Left ventricle myocardium inferior (tissue), 1 donor: ENCODE measurements at regions not wholly inside any gene's neighbourhood (a gene's known extent, or its start where the extent isn't known, plus 50 kb on each side); places are given as distances from the start of the nearest gene placed in this dataset.
A peak's percentile ranks its signal among the peaks of the same experiment; 100 is the strongest.

Source experiments
- DNase-seq: peaks from one replicate; pipeline ENCODE4 v3.0.0-alpha.2; 2020
- H3K27ac ChIP-seq: fragments of 200-600 bp; replicated peaks from 2 replicates; pipeline ENCODE4 v1.8.0; 2021
- H3K27me3 ChIP-seq: fragments of 200-600 bp; 2 replicates; pipeline ENCODE4 v1.8.0; 2021; ENCODE audit warnings: low read depth
- H3K36me3 ChIP-seq: fragments of 200-600 bp; 2 replicates; pipeline ENCODE4 v1.8.0; 2021
- H3K4me1 ChIP-seq: fragments of 200-600 bp; 2 replicates; pipeline ENCODE4 v1.8.0; 2021
- H3K4me3 ChIP-seq: fragments of 200-600 bp; 2 replicates; pipeline ENCODE4 v1.8.0; 2021; ENCODE audit warnings: mild to moderate bottlenecking, moderate library complexity
- H3K9me3 ChIP-seq: fragments of 200-600 bp; replicated peaks from 2 replicates; pipeline ENCODE4 v1.8.0; 2021
- intact Hi-C: fragments of 100-400 bp; cut with micrococcal nuclease; formaldehyde crosslinking; loops from one replicate; pipeline ENCODE4 v1.11.0; 2022
- TF ChIP-seq, protein P1 (sequence below): fragments of 200-600 bp; IDR thresholded peaks from 2 replicates; pipeline ENCODE4 v1.8.0; 2021; ENCODE audit warnings: antibody characterized with exemption, mild to moderate bottlenecking, borderline replicate concordance
- donor health status: DM: no; HTN: yes; CAD: no; lungs with severe emphysema.

DNA sequence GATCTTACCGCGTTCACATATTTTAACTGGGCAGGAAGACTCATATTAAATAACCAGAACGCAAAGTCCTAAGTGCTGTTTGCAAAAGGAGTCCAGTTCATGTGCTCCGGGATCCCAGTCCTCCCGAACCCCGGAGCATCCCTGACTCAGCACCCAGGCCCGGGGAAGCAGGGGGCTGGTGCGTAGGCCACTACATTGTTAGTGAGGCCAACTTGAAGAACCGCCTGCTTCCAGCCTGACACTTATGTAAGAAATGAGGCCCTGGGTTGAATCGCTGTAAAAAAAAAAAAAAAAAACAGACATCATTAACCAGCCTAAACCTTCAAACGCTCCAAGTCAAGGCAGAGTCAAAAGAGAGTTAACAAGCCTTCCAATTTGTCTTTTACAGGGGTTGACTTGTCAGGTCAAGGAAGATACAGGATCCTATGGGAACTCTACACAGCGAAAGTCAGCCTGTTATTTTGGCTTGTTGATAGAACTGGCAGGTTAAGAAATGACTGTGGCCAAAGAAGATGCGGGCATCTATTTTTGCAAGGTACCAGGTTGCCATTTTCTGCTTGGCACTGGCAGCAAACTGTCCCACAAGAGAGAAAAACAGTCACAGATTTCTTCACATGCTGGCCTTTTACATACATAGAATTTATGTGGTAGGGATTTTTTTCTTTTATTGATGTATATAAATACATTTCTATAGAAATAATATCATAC is 93.3 kb downstream of the ACTL7B start:
- Histone ChIP-seq H3K36me3 (no peaks in the 10 kb centered on the region), H3K9me3 (no peaks in the 10 kb centered on the region), H3K4me3 (no peak overlapping the region), H3K27ac (no peak overlapping the region), H3K4me1 (peaks cover 7% of the 10 kb centered on the region), H3K27me3 (no peaks in the 10 kb centered on the region)
- TF ChIP-seq, protein P1, sequence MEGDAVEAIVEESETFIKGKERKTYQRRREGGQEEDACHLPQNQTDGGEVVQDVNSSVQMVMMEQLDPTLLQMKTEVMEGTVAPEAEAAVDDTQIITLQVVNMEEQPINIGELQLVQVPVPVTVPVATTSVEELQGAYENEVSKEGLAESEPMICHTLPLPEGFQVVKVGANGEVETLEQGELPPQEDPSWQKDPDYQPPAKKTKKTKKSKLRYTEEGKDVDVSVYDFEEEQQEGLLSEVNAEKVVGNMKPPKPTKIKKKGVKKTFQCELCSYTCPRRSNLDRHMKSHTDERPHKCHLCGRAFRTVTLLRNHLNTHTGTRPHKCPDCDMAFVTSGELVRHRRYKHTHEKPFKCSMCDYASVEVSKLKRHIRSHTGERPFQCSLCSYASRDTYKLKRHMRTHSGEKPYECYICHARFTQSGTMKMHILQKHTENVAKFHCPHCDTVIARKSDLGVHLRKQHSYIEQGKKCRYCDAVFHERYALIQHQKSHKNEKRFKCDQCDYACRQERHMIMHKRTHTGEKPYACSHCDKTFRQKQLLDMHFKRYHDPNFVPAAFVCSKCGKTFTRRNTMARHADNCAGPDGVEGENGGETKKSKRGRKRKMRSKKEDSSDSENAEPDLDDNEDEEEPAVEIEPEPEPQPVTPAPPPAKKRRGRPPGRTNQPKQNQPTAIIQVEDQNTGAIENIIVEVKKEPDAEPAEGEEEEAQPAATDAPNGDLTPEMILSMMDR, result no peak
- intact Hi-C loops, result no loop called here
- DNase-seq, result no peak

DNA sequence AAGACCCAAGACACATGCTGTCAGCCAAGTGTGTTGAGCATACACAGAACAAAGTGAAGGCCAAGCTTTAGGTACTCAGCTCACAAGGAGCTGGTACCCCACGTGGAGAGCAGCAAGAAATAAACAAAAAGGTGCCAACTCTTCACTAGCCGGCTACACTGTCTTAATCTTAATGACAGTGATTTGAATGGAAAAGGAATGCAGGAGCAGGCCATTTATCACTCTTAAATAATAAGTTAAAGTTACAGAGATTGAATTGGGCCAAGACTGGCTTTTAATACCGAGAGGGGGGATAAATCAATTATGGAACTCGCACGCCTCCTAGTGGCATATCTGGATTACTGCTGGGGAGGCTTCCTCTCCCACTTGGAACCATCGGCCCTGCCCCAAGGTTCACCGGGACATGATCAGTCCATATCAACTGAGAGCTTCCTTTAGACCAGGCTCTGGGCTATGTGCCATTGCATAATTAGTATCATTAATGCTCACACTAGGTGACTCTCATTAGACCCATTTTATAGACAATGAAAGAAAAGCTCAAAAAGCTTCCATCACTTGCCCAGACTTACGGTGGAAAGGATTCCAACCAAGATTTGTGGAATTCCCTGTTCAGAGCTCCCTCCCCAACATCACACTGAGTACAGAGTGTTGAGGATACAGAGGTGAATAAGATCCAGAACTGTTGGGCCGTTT is 94.0 kb downstream of the ACTL7B start:
- intact Hi-C loops, result no loop called here
- H3K4me3 ChIP-seq, result no peak overlapping the region
- no peak overlapping the region for H3K27ac ChIP-seq
- H3K9me3 ChIP-seq, result no peaks in the 10 kb centered on the region
- no peaks in the 10 kb centered on the region for H3K27me3 ChIP-seq
- no peaks in the 10 kb centered on the region for H3K36me3 ChIP-seq
- TF ChIP-seq, protein P1, result peak; percentile 95
- H3K4me1 ChIP-seq, result peaks cover 7% of the 10 kb centered on the region
- DNase-seq, result peak; percentile 28

DNA sequence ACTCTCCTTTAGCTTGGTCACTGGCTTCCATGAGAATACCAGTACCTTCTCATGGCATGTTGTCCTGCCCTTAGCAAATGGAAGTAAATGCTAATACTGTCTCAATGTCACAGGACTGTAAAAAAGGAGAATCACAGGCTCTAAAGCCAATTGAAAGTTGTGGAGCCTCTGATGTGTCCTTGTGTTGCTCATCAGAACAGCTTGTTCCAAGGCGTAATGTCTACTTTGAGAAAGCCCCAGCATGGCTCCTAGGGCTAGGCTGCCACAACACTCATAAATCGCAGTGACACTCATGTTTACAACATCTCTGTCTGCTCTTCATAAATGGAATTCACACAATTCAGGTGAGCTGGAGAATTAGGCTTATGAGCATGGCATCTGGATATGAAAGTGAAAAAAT is 94.9 kb downstream of the ACTL7B start:
- Histone ChIP-seq H3K27ac (no peak overlapping the region), H3K4me3 (no peak overlapping the region), H3K4me1 (peaks cover 7% of the 10 kb centered on the region), H3K27me3 (peaks cover 1% of the 10 kb centered on the region), H3K36me3 (no peaks in the 10 kb centered on the region), H3K9me3 (no peaks in the 10 kb centered on the region)
- DNase-seq, result no peak
- intact Hi-C loops, result no loop called here
- TF ChIP-seq, protein P1, result no peak

DNA sequence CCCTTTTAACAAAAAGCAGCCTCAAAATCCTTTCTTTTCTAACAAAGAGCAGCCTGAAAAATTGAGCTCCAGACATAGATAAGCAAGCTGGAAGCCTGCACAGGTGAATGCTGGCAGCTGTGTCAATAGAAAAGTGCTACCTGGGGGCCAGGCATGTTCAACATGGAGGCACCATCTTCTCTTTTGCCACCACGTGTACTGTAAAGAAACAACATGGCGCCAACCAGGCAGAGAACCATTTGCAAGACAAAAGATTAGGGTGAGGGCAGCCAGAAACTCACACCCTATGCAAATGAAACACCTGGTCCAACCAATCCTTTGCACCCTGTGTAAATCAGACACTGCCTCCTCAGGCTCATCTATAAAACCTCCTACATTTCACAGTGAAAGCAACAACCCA is 96.0 kb downstream of the ACTL7B start:
- TF ChIP-seq, protein P1, result no peak
- peaks cover 10% of the 10 kb centered on the region for H3K27me3 ChIP-seq
- H3K9me3 ChIP-seq, result no peaks in the 10 kb centered on the region
- no peak overlapping the region for H3K4me3 ChIP-seq
- peaks cover 7% of the 10 kb centered on the region for H3K4me1 ChIP-seq
- no peaks in the 10 kb centered on the region for H3K36me3 ChIP-seq
- intact Hi-C loops, result no loop called here
- no peak overlapping the region for H3K27ac ChIP-seq
- no peak for DNase-seq

DNA sequence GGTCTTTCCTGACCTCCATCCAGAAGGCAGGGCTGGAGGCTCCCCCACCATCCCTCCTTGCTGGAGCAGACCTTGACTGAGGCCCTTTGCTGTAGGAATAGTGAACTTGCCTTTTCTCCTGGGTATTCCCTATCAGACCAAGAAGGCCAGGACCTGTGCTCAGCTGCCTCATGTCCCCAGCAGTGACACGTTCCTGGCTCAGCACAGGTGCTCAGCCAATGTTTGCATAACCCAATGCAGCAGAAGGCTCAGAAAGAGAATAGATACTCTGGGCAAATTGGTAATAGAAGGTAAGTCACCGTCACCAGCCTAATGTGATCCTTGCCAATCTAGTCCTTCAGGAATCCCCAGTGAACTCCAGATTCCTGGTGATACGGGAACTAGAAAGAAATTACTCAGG is 96.4 kb downstream of the ACTL7B start:
- Histone ChIP-seq H3K27ac (no peak overlapping the region), H3K4me1 (peaks cover 7% of the 10 kb centered on the region), H3K27me3 (peaks cover 10% of the 10 kb centered on the region), H3K4me3 (no peak overlapping the region), H3K36me3 (no peaks in the 10 kb centered on the region), H3K9me3 (no peaks in the 10 kb centered on the region)
- TF ChIP-seq, protein P1, result no peak
- intact Hi-C loops, result no loop called here
- DNase-seq, result no peak
